Right renal cortex interstitium (tissue), 3 donors: ENCODE measurements at regions not wholly inside any gene's neighbourhood (a gene's known extent, or its start where the extent isn't known, plus 50 kb on each side); places are given as distances from the start of the nearest gene placed in this dataset.

Experiments used
- DNase-seq, 3 donors: peaks; one replicate each; pipeline ENCODE4 v3.0.0-alpha.2; 2013; ENCODE audit warnings: low read depth in 3 of 3, low spot score in 2 of 3

DNA sequence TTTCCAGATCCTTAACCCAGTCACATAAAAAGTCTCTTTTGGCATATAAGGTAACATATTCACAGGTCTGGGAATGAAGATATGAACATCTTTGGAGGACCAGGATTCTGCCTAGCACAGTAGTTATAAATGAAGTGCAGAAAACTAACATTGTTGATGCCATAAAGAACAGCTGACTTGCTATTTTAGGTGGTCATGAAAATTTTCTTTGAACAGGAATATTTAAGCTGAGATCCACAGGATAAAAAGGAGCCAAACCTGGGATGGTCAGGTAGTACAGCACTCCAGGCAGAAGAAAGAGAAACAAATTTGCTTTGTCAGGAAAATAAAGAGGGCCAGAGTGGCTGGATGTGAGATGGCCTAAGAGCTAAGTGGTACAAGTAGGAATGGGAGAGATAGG lies 80.0 kb downstream of the CENPW start:
- DNase-seq = no peak

DNA sequence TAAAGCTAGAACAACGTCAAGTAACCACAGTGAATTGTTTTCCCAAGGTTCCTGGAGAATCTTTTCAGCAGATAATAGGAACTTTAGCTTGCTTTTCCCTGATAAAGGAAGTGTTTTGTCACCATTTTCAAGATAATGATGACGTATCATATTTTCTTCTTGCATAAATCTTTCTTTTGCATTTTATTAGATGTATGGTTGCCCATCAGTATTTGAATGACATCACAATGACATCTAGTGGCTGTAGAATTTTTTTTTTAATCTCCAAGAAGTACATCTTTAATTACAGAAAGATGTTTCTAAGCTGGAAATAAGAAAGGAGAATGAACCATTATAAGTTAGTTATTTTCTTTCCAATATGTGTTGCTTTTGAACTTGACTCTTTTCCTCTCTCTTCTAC lies 83.0 kb downstream of the CENPW start:
- DNase-seq = no peak

DNA sequence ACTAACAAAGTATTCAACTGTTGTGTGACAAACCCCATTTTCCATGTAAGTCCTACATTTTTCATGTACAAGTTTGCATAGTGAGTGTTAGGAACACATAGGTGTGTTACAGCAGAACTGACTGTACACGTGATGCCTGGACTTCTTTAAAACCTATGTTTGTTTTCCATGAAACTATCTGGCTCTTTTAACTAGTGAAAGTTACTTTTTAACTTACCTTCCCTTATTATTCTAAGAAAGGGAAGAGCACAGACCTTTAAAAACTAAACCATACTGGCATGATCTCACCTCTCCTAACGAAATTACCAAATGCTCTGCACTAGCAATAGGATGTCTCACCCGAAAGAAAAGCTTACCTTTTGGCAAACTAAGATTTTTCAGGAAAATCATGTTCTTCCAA lies 87.8 kb downstream of the CENPW start:
- DNase-seq = no peak

DNA sequence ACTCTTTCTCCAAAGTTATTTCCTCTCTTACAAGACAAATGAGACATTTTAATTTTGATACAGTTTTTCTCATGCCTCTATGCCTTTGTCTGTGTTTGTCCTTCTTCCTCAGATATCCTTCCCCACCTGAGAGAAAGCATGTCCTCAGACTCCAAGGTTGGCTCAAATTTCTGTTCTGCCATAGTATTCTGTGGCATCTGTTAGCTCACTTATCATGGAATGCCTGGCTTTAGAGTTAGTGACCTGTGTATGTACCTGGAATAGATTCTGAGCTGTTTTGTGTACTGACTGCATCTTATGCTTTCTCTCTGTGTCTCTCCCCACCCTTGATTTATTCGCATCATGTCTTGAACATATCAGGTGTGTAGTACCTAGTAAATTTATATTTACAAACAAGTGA lies 90.0 kb downstream of the CENPW start:
- peak in 2 of 3 donors; percentile 4 to 13 for DNase-seq

DNA sequence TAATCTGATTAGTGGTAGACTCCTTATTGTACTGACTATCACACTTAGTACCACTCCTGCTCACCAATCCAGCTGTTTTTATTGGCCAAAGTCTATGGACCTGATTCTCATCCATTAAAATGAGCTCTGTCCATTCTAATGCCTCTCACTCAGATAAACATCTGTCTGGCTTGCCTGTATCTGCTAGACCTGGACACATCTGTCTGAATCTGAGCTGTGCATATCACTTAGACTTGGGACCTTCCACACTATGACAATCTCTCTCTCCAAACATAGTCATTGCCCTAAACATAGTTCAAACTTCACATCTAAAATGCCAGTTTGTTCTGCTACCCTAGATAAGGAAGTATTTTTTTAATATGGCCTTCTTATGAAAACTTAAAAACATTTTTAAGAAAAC lies 92.6 kb downstream of the CENPW start:
- DNase-seq = no peak

DNA sequence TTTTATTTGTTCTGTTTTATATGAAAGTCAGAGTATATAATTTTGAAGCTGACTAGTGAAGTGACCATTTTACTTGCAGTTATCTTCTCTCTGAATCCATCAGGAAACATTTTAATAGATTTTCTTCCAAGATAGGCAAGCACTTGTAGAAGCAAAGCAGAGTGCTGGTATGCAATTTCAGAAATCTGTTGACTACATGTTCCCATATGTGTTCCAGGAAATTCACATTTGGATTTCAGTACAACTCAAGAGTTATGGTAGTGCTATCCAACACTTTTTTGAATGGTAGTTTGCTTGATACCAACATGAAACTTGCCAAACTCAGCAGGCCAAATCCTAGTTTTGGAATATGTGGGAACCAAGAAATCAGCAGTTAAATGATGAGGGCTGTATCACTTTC lies 94.0 kb downstream of the CENPW start:
- DNase-seq = no peak

DNA sequence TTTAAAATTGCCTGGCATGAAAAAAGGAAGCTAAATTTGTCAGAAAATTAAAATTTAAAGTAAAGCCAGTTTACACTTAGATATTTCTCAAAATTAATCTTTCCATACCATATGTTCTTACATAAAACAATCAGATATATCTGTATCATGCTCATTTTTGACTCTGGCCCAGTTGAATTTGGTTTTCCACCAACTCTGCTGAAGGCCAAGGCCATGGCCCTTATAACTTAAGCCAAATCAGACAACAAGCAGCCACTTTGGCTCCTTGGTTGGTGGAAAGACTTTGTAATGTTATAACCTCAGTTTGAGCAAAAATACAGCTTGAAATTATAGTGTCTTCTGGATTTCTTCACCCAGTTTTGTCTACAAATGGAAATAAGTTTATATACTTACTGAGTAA lies 97.3 kb downstream of the CENPW start:
- DNase-seq = no peak

DNA sequence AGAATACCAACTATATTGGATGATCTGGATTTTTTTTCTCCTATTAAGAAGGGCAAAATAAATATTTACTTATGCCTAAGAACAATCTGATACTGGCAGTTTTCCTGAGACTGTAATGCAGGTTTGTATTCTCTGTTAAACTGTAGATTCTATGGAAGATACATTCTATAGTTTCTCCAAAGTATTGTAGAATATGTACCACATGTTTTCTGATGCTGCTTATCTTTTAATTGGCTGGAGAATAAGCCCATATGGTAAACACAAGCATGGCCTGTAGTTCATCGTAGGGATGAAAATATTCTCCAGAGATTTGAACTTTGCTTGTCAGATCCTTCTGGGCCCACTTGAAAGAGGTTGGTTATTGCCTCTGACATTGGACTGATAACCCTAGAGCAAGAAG lies 99.1 kb downstream of the CENPW start:
- DNase-seq = no peak

DNA sequence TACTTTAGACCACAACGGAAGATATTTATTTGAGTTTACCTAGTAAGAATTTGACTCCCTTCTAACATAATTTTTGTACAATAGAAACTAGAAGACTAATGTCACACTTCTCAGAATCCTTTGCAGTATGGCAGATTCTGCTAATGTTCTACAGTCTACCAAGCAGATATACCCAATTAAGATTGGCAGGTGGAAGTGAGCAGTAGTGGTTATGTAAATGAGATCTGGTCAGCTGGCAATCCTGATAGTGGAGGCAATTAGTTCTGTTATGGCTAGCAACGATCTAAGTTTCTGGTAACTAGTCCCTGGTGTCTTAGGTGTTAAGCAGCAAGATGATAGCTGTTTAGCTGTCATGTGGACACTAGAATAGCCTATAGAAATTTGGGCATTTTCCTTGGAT lies 101.0 kb downstream of the CENPW start:
- DNase-seq = no peak

DNA sequence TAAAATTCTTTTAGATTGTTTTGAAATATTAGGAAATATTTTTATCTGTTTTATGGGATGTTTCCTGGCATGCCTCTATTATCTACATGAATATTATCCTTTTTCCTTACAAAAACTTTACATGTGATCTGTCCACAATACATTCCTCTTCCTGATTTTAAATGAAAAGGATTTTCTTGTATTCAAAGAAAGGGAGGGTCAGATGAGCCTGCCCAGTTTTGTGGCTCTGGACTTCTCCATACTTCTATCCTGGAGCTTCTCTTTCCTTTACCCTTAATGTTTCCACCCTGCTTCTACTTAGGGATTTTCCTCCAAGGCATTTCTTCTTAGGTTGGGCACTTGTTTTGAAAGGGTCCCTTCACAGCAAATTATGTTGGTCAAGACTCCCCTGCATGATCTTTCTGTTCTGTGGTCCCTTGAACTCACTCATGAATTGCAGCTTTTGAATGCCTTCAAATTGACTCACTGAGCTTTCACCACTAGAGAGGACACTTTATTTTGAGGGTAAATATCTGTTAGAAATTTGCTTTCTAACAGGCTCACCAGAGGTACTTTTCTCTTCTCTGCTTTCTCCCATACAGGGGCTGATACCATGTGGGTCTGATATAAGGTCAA lies 104.9 kb downstream of the CENPW start:
- DNase-seq = no peak

DNA sequence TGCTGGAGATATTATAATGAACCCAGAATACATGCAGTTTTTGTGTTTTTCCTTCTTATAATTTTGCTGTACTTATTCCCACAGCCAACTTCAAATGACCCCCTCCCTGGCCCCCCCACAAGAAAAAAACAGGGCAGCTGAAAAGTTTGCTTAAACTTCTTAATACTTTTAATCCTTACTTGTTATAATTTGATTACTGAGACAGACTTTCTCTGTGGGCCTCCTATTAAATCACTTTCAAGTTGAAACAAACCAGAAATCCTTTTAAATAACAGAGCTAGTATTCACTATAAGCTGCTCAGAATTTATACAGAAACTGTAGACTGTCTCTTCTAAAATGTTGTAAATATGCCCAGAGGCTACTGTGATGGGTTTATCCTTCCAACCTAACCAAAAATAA lies 106.3 kb downstream of the CENPW start:
- DNase-seq = no peak

DNA sequence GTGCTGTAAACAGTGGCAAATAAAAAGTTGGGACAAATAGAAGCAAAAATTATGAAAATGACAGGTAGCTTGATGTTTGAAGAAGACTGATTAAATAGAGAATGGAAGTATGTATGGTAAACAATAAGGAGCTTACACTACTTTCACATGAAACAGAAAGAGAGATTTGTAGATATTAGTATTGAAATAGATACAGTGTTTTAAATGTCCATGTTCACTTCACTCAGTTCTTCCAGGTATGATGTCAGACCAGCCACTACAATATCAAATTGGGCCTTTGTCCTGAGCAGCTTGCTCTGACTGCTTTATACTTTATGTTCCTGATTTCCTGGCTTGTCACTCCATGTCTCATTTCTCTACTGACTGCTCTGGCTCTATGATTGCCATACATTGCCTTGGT lies 107.5 kb downstream of the CENPW start:
- no peak for DNase-seq

DNA sequence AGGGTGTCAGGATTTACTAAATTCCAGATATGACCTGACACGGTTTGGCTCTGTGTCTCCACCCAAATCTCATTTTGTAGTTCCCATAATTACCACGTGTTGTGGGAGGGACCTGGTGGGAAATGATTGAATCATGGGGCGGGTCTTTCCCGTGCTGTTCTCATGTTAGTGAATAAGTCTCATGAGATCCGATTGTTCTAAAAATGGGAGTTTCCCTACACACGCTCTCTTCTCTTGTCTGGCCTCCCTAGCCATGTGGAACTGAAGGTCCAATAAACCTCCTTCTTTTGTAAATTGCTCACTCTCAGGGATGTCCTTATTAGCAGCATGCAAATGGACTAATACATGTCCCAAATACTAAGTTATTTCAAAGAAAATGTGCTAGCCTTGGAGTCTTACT lies 121.1 kb downstream of the CENPW start:
- no peak for DNase-seq

DNA sequence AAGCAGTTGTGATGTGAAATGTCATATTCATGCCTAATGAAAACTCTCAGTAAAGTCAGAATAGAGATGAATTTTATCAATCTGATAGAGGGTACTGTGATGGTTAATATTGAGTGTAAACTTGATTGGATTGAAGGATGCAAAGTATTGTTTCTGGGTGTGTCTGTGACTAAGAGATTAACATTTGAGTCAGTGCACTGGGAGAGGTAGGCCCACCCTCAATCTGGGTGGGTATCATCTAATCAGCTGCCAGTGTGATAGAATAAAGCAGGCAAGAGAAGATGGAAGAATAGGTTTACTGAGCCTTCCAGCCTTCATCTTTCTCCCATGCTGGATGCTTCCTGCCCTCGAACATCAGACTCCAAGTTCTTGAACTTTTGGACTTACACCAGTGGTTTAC lies 124.3 kb downstream of the CENPW start:
- no peak for DNase-seq

DNA sequence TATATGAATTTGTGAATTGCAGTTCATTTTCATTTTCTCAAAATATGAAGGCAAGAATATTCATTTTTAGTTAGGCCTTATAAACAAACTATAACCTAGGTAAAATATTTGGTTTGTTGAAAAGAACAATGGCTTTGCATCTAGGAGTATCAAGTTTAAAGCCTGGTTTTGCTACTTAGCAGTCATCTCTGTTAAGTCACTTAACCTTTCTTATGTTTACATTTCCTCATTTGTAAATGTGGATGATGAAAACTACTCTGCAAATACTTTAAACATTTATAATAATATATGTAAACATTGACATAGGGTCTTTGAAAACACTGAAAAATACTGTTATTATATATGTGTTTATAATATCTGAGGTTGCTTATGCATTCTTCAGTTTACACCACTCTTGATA lies 135.5 kb downstream of the CENPW start:
- no peak for DNase-seq

DNA sequence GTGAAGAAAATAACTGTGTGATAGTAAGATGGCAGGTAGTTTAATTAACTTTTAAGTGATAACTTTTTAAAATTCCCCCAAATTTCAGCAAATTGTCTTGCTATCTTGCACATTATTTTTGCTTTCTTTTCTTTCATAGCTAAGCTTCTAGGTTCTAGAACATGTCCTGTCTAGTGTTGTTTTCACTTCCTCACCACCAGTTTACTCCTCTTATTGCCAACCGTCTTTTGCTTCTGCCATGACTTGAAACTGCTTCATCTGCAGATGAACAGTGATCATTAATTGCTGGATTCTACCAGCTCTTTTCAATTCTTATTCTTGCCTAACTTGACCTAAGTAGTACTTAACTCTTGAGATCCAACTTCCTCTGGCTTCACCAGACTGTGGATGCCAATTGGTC lies 137.8 kb downstream of the CENPW start:
- no peak for DNase-seq

DNA sequence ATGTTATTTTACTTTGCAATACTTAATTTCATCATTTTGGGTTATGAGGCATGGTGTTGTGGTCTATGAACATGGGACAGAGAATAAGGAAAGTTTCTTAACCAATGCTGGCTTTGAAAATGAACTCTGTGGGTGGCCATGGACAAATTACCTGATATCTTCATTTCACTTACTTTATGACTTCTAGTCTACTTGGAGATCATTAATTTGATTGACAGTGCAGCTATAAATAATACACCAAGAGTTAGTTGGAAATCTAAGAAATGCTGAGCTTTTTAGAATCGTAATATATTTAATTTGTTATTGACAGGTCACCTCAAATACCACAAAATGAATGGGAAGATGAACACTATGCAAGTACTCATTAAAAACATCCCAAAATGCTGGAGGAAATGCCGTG lies 140.4 kb downstream of the CENPW start:
- no peak for DNase-seq

DNA sequence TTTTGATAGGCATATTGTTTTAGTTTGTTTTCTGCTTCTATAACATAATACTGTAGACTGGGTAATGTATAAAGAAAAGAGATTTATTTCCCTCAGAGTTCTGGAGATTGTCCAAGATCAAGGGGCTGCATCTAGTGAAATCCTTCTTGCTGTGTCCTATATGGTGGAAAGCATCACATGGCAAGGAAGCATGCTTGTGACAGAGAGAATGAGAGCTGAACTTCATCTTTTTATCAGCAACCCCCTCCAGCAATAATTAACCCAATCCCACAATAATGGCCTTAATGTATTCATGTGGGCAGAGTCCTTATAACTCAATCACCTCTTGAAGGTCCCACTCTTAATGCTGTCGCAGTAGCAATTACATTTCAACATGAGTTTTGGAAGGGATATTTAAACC lies 141.4 kb downstream of the CENPW start:
- DNase-seq = peak in 1 of 3 donors; percentile 1

DNA sequence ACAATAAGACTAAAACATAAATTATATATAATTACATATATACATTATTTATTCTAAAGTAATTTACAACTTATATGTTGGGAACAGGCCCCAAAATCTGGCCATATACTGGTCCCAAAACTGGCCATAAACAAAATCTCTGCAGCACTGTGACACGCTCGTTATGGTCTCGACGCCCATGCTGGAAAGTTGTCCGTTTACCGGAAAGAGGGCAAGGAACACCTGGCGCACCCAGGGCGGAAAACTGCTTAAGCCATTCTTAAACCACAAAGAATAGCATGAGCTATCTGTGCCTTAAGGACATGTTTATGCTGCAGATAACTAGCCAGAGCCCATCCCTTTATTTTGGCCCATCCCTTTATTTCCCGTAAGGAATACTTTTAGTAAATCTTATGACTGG lies 164.9 kb downstream of the CENPW start:
- no peak for DNase-seq

DNA sequence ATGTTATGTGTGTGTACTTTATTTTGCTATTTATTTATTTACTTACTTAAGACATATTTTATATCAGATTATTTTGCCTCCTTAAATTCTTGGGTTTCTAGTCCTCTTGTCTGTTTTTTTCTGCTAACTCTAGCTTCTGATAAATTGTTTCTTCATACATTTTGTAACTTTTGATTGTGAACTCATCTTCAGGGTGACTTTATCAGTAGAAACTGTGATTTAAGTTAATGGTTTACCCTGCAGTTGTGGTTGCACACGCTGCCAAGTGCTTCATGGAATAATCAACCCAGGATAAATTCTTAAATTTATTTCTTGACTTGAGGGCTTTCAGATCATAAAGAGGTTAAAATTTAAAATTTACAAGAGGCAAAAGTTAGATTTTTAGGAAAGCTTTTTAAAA lies 173.3 kb downstream of the CENPW start:
- DNase-seq = no peak

DNA sequence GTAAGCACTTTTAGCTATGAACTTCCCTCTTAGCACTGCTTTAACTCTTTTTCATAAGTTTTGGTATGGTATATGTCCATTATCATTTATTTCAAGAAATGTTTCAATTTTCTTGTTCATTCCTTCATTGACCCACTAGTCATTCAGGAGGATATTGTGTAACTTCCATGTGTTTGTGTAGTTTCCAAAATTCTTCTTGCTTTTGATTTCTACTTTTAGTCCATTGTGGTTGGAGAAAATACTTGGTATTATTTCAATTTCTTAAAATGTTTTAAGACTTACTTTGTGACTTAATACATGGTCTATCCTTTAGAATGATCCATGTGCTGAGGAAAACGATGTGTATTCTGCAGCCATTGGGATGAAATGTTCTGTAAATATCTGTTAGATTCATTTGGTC lies 176.5 kb downstream of the CENPW start:
- no peak for DNase-seq

DNA sequence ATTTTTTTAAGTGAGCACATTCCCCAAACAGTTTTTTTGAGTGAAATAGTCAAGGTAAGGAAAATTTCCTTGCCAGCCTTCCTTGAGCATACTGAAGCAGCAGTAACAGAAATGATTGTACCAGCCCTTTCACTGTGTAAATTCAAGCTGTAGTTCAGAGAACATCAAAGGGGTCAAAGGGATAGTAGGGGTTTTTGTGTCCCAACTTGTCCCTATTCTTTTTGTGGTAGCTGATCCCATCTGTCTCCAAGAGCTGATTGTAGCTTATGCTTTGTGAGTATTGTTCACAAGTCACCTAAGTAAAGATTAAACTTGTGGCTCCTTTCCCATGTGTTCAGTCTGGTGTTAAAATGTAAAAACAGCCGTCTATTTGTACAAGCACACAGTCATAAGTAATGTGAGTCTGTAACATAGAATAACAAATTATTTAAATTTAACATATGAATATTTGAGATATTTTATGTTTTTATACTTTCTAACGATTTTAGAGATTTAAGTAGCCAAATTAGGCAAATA lies 185.0 kb downstream of the CENPW start:
- DNase-seq = no peak

DNA sequence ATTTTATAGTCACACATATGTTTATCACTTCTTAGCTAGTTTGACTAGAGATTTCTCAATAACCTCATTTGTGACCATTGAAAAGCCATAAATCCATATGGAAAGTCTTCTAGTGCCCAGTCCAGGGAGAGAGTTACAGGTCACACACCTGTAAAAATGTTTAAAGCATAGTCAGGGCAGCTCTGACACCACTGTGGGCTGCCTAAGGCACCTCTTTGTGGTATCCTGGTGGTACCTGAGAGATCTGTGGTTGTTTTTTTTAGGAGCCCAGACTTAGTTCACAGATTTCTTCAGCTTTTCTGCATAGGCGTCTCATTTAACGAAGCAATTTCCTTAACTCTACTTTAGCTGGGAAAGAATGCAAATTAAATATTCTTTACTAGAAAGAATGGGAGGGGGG lies 186.6 kb downstream of the CENPW start:
- DNase-seq = no peak
